HG02678 (cell line): ENCODE measurements at regions not wholly inside any gene's neighbourhood (a gene's known extent, or its start where the extent isn't known, plus 50 kb on each side); places are given as distances from the start of the nearest gene placed in this dataset.
"Not testable (repeated sequence)": the region's sequence is repeated elsewhere in the genome, so short reads cannot be mapped to it uniquely, and the experiment has no call there.

ENCODE experiments used
- ATAC-seq: cut with Tn5 transposase; IDR thresholded peaks from one replicate; pipeline ENCODE4 v1.9.1; 2021; ENCODE audit warnings: mild to moderate bottlenecking, moderate library complexity; ENCODE audit not compliant: unreplicated experiment

DNA sequence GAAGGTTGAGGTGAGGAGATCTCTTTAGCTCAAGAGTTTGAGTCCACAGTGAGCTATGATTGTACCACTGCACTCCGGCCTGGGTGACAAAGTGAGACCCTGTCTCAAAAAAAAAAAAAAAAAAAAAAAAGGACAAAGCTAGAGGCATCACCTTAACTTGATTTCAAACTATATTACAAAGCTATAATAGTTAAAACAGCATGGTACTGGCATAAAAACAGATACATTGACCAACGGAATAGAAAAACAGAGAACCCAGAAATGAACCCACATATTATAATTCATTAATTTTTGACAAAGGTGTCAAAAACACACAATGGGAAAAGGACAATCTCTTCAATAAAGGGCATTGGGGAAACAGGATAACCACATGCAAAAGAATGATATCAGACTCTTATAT, 50.8 kb upstream of the MBOAT1 start:
- ATAC-seq: no peak

DNA sequence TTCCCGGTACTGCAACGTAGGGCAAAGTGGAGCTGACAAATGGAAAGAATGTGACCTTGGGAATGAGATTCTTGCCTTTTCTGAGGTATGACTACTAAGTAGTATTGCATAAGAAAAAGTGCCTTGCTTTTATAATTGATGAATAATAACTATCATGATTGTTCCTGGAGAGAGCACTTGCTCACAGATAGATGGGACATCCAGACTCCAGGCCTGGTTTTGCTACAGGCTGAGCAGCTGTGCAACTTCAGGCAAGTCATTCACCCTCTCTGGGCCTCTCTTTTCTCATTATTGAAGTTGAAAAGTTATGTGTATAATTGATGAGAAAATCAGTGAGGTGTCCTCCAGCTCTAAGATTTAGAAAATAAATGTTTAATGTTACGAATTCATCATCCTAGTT, 53.6 kb upstream of the MBOAT1 start:
- ATAC-seq: no peak

DNA sequence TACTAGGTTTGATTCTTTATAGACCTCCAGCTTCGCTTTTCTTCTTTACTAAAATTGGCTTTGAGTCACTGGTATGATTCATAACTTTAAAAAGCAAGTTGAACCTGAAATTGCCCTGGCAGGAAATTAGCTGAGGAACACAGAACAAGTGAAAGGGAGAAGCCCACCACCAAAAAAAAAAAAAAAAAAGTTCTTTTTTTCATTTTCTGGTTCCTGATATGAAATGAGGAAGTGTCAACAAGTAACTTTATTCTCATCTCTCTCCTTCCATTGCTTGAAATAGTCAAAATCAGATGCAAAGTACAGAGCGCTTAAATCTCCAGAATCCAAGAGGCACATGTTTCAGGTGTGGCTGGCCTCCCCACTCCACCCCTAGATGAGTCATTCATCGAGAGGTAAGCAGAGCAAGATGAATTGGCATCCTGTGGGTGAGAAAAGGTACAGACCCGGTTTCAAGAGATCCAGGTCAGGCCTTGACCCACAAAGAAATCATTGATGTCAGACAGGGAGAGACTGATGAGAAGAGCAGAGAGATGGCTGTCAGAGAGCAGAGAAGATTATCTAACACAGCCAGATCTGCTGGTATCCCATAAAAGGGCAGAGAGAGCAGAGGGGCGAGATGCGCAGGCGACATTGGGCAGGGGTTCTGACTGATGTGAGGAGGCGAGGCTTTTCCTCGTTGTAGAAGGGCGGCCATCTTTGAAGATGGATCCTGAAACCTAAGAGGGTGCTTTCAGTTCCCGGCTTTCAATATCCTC, 54.8 kb upstream of the MBOAT1 start:
- no peak for ATAC-seq

DNA sequence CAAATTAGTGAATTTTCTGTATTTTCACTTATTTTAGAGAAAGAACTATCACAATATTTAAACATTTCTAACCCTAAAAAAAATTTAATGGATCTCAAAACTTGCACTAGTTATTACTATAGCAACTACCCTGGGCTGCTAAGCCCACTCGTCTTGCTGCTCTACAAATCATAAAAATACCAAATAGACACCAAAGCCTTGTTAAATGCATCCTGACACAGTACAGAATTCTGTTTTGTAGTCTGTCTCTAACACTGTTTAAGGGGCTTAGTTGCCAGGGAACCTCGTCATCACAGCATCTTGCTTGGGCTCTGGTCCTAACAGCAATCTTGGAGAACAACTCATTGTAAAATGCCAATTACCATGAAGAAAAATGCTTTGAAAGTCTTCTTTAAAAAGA, 56.9 kb upstream of the MBOAT1 start:
- ATAC-seq: no peak

DNA sequence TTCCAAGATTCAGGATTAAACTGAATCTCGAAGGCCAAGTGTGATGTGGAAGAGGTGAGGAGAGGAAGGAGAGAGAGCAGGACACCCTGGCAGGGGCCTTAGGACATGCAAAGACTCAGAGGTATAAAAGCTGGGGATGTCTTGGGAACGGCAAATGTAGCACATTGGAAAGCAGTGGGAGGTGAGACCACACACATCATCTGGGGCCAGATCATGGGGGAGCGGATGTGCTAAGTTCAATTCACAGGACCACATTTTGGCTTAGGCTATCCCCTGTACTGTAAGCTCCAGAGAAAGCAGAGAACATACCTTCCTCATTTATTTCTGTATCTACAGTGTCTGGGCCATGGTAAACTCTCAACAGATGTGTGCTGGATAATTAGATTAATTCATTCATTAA, 59.5 kb upstream of the MBOAT1 start:
- ATAC-seq: no peak

DNA sequence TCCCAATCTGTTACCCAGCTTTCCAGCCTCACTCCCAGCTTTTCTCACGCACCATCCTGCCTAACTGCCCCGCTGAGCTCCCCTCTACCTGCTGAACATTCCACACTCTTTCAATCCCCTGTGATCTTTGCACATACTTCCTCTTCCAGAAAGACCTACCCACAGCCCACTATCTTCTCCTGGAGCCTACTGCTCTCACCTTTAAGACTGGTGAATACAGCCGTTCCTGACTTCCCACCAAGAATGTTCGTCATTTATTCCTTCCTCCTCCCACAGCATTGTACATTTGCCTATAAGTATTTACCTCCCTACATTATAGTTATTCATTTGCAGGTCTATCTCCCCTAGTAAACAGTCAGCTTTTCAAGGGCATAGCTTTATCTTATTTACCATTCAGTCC, 61.9 kb upstream of the MBOAT1 start:
- no peak for ATAC-seq

DNA sequence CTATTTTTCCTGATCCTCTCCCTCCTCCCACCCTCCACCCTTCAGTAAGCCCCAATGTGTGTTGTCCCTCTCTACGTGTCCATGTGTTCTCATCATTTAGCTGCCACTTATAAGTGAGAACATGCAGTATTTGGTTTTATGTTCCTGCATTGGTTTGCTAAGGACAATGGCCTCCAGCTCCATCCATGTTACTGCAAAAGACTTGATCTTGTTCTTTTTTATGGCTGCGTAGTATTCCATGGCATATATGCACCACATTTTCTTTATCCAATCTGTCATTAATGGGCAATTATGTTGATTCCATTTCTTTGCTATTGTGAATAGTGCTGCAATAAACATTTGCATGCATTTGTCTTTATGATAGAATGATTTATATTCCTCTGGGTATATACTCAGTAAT, 63.6 kb upstream of the MBOAT1 start:
- ATAC-seq: not testable (repeated sequence)

DNA sequence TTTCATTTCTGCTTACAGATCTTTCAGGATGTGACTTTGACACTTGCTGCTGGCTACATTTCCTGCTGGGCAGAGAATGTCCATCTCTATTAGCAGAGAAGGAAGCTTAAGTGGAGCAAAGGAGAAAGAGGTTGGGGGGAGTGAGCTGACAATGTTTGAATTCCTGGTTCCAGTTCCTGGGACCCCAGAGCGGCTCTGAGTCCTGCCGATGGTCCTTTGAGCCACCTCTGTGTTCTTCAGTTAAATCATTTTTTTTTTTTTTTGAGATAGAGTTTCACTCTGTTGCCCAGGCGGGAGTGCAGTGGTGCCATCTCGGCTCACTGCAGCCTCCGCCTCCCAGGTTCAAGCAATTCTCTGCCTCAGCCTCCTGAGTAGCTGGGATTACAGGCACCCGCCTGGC, 65.5 kb upstream of the MBOAT1 start:
- ATAC-seq: not testable (repeated sequence)

DNA sequence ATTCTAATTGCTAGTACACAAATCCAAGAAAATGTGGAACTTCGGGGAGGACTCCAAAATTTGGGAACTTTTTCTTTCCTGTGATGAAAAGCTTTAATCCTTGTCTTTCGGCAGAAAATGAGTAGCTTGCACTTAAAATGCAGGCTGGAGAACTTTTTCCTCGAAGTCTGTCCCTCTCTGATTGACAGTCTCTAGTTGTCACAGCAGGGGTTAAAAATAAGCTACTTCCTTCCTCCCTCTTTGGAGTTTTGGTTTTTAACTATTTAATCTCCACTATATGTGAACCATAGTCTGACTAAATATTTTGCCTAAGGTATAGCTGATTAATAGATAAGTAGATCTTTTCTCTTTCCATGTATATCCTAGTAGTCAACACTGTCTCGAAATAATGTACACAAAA, 66.8 kb upstream of the MBOAT1 start:
- ATAC-seq: no peak

DNA sequence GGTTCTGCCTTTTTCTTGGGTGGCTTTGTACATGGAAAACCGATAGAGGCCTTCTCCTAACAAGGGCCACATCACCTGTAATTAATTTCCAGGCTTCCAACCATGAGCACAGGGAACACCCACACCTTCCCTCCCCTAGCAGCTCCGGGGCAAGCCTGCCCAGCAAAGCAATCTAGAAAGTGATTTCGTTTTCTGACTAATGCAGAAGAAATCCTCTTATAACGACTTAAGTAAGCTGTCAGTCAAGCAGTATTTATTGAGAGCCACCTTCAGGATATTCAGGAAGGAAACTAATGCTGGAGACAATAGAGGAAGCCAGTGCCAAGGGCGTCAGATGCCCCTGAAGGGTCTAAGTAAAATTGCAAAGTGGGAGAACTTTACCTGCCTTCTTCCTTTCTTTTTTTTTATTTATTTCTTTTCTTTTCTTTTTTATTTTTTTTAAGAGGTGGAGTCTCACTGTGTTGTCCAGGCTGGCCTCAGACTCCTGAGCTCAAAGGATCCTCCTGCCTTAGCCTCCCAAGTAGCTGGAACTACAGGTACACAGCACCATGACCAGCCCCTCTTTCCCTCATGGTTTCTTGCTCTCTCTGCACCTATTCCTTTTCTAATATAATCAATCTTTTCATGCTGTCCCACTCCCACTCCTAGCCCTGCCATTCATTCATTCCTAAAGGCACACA, 67.5 kb upstream of the MBOAT1 start:
- no peak for ATAC-seq

DNA sequence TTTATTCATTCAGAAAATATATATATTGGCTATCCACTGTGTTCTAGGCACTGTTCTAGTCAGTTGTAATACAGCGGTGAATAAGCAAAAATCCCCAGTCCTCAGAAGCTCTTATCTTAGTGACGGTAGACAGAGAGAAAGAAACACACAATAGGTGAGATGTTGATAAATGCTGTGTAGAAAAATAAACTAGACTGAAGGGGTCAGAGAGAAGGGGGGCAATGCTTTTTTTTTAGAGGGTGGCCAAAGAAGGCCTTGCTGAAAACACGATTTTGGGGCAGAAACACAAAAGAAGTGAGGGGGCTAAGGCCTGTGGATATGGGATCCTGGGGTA, 68.0 kb upstream of the MBOAT1 start:
- ATAC-seq: no peak

DNA sequence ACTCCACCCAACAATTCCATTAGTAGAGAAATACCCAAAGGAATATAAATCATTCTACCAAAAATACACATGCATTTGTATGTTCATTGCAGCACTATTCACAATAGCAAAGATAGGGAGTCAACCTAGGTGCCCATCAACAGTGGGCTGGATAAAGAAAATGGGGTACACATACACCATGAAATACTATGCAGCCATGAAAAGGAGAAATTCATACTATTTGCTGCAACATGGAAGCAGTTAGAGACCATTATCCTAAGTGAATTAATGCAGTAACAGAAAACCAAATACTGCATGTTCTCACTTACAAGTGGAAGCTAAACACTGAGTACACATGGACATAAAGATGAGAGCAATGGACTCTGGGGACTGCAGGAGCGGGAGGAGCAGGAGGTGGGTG, 72.4 kb upstream of the MBOAT1 start:
- no peak for ATAC-seq

DNA sequence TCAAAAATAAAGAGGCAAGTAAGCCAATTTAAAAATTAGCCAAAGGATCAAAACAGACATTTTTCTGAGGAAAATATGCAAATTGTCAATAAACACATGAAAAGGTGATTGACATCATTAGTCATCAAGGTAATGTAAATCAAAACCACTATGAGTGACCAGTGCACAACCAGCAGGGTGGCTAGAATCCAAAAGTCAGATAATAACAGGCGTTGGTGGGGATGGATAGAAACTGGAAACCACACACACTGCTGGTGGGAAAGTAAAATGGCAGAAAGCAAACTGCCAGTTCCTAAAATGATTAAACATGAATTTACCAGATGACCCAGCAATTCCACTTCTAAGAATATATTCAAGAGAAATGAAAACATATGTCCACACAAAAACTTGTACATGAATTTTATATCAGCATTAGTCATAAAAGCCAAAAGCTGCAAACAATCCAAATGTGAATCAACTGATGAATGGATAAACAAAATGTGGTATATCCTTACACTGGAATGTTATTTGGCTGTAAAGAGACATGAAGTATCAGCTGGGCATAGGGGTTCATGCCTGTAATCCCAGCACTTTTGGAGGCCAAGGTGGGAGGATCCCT, 74.8 kb upstream of the MBOAT1 start:
- no peak for ATAC-seq

DNA sequence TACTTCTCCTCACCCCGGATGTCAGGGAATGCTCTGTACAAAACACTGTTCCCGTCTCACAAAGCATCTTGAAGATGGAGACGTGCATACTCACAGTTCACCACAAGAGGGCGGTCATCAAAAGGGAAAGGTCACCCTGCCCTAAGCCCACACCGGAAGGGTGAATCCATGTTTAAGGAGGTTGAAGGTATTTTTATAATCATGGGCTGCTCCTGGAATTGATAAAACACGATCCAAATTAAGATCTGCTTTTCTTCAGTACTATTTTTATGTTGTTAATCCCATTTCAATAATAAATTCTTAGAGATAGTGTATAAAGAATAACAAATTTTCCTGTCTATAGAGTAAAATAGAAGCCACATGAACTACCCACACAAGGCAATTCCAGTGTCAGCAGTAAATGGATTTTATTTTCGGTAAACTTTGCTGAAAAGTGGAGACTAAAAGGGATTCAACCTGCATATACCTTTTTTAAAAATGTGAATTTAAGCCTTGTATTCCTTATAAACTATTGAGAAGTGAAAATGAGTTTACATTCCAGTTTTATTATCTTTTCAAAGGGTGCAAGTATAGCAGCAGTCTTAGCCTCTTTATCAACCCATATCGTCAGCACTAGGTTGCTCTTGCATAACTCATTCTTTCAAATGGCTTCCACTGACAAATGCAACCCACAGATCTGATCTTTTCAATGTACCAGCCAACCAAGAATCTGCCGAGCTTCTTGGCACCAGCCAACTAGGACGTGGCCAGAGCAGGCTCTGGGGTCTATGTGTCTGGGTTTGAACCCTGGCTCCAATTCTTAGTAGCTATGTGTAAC, 79.7 kb upstream of the MBOAT1 start:
- peak; percentile 86 for ATAC-seq

DNA sequence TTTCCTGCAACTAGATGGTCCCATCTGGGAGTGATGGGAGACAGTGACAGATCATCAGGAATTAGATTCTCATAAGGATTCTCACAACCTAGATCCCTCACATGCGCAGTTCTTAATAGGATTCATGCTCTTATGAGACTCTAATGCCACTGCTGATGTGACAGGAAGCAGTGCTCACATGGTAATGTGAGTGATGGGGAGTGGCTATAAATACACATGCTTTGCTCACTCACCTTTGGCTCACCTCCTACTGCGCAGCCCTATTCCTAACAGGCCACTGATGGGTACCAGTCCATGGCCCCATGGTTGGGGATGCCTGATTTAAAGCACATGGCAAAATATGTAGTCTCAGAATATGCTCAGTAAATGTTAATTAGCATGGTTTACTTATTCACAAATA, 80.6 kb upstream of the MBOAT1 start:
- no peak for ATAC-seq

DNA sequence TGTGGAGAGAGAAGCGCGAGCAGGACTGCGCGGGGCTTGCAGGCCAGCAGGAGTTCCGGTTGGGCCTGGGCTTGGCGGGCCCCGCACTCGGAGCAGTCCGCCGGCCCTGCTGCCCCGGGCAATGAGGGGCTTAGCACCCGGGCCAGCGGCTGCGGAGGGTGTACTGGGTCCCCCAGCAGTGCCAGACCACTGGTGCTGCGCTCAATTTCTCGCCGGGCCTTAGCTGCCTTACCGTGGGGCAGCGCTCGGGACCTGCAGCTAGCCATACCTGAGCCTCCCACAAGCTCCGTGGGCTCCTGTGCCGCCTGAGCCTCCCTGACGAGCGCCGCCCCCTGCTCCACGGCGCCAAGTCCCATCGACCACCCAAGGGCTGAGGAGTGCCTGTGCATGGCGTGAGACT, 89.0 kb upstream of the MBOAT1 start:
- no peak for ATAC-seq

DNA sequence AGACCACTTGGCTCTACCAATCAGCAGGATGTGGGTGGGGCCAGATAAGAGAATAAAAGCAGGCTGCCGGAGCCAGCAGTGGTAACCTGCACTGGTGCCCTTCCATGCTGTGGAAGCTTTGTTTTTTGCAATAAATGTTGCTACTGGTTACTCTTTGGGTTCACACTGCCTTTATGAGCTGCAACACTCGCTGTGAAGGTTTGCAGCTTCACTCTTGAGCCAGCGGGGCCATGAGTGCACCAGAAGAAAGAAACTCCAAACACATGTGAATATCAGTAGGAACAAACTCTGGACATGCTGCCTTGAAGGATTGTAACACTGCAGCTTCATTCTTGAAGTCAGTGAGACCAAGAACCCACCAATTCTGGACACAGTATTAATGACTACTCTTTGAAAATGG, 89.9 kb upstream of the MBOAT1 start:
- ATAC-seq: no peak

DNA sequence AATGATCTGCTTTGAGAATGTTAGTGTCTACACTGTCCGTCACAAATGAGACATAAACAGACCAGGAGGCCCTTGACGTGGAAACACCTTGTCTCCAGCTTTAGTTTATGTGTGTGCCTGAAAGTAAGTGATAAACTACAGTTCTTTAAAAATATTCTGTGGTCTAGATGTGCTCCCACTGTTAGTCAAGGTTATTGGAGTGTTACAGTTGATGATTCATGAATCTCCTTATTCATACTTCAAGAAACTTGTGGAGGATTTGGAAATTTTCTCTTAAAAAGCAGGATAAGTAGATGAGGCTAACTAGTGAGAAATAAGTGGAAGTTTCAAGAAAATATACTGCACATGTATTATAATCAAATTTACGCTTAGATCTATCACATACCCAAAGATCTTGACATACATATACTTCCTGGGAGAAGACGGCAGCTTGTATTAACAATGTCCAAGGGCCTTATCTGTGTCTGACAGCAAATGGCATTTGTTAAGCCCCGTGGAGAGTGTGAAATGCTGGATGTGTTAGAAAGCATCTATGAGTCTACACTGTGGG, 90.5 kb upstream of the MBOAT1 start:
- no peak for ATAC-seq

DNA sequence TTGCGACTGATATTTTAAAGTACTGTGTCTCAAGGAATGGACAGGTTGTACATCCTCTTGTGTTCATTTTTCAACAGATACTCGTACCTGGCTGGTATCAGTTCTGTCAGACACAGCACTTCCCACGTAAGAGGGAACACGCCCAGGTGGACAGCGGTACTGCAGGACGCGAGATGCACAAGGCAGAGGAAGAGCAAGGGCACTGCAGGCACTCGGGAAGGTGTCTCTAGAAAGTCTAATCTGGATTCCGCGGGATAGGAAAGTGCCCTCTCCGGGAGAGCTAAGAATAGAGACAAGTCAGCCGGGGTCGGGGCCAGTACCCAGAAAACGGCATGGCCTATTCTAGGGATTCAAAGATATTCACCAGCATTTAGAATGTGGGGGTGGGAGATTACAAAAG, 94.2 kb upstream of the MBOAT1 start:
- no peak for ATAC-seq

DNA sequence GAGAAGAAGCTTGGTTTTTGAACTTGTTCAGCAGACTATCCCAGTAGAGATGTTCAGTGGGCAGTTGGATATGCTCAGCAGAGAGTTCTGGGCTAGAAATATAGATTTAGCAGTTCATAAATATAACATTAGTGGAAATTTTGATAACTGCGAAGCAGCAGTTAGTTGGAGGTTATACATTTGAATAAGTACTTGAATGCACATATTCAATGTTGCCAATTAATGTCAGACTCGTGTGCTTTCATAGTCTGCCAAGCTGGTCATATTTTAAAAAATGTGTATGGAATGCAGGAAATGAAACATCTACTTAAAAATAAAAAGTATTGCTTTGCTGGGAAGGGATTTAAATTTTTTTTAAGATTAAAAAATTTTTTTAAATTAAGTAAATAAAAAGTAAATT, 92.5 kb upstream of the E2F3 start:
- ATAC-seq: no peak

DNA sequence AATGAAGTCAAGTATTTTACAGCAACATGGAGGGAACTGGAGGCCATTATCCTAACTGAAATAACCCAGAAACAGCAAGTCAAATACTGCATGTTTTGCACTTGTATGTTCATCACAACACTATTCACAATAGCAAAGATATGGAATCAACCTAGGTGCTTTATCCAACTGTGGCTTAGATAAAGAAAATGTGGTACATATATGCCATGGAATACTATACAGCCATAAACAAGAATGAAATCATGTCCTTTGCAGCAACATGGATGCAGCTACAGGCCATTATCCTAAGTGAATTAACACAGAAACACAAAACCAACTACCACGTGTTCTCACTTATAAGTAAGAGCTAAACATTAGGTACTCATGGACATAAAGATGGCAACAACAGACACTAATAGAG, 91.5 kb upstream of the E2F3 start:
- no peak for ATAC-seq
